GM18508 (cell line): ENCODE measurements at regions not wholly inside any gene's neighbourhood (a gene's known extent, or its start where the extent isn't known, plus 50 kb on each side); places are given as distances from the start of the nearest gene placed in this dataset.
"Not testable (repeated sequence)": the region's sequence is repeated elsewhere in the genome, so short reads cannot be mapped to it uniquely, and the experiment has no call there.

ENCODE experiments used
- ATAC-seq: cut with Tn5 transposase; IDR thresholded peaks from one replicate; pipeline ENCODE4 v1.9.1; 2021; ENCODE audit warnings: moderate number of reproducible peaks; ENCODE audit not compliant: insufficient read depth, unreplicated experiment

DNA sequence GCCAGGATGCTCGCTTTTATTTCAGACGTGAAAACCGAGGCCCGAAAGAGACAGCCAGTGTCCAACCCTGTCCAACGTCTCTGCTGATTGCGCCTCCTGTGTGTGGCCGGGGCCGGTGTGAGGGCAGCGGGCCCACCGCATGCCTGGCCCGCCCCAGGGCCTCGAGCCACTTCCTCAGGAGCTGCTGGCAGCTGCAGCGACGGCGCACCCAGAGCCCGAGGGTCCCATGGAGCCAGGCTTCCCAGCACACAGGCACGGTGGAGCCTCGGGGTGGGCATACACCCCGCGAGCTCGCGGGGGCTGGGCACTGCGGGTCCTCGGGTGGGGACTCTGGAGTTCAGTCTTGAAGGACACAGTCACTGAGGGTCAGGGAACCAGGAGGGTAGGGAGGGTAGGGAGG lies 320.5 kb upstream of the PLGLB1 start:
- ATAC-seq = not testable (repeated sequence)

DNA sequence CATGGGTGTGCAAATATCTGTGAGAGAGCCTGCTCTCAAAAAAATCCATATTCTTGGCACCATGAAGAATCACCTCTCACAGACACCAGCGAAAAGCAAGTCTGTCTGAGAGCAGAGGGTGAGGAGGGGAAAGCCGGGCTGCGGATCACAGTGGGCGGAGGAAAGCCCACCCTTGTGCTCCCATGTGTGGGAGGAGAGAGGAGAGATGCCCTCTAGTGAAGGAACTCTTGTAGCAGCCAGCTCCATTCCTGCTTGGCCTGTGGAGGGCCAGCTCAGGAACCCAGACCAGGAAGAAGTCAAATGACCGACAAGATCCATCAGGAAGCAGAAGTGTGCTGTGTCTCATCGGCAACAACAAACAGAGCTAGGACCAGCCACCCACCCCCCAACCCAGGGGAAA lies 321.7 kb upstream of the PLGLB1 start:
- not testable (repeated sequence) for ATAC-seq

DNA sequence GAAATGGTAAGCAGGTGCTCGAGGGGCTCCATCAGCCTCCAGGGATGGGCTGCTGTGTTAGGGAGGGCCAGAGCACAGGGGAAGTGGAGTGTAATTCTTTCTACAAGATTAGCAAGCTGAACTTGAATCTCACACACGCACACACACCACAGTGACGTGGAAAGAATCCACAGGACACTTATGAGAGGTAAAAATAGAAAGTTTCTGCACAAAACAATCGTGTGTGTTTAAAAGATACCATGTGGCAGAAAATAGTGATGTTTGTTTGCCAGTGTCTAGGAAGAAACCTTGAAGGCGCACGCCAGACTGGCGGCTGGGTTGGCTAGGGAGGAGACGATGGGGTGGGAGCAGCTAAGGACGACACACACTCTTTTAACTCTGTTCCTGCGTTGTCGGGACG lies 323.6 kb upstream of the PLGLB1 start:
- ATAC-seq = not testable (repeated sequence)

DNA sequence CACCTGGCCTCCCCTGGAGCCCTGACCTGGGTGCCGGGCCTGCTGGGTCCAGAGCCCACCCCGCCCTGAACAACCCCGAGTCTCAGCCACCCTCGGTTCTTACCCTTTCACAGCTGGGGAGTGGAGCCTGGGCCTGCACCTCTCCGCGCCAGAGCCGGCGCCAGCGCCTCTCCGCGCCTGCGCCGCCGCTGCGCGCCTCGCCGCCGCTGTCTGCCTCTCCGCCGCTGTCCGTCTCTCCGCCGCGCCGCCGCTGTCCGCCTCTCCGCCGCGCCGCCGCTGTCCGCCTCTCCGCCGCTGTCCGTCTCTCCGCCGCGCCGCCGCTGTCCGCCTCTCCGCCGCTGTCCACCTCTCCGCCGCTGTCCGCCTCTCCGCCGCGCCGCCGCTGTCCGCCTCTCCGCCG lies 326.9 kb upstream of the PLGLB1 start:
- not testable (repeated sequence) for ATAC-seq

DNA sequence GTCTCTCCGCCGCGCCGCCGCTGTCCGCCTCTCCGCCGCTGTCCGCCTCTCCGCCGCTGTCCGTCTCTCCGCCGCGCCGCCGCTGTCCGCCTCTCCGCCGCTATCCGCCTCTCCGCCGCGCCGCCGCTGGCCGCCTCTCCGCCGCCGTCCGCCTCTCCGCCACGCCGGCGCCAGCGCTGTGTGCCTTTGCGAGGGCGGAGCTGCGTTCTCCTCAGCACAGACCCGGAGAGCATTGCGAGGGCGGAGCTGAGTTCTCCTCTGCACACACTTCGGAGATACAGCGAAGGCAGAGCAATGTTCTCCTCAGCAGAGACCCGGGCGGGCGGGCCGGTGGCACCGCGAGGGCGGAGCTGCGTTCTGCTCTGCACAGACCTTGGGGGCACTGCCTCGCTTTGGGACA lies 327.4 kb upstream of the PLGLB1 start:
- ATAC-seq = not testable (repeated sequence)

DNA sequence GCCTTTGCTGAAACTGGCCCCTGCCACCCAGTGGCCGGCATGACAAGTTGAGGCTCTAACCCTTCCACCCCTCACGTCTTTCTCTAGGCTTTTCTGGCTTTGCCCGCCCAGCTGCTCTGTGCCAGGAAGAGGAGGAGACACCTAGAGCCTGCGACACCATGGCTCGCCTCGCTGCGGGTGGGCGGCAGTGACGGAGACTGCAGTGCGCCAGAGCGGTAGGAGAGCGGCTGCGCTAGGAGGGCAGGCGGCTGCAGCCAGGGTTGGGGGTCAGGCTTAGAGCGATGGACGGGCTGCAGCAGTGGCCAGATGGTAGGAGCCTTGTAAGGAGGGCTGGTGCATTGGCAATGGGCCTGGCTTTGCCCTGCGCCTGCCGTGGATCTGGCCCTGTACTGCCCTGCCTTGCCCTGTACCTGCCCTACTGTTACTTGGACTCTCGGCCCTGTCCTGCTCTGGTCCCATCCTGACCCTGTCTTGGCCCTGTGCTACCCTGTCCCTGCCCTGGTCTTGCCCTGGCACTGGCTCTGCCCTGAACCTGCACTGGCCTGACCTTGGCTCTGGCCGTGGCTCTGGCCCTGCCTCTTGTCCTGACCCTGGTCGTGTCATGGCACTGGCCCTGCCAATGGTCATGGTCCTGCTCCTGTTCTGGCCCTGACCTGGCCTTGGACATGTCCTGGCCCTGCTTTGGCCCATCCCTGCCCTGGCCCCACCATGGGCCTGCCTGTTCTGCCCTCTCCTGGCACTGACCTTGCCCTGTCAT lies 330.7 kb upstream of the PLGLB1 start:
- ATAC-seq = not testable (repeated sequence)

DNA sequence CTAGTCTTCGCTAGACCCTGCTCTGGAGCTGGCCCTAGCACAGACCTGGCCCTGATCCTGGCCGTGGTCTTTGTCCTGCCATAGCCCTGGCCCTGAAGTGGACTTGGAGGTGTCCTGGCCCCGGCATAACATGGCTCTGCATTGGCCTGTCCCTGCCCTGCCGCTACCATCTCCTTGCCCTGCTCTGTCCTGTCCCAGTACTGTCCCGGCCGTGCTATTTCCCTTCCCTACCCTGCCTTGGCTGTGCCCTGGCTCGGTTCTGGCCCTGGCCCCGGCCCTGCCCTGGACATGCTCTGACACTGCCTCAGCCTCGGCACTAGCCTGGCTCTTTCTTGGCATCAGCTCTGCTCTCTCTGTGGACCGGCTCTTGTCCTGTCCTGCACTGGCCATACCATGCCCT lies 331.8 kb upstream of the PLGLB1 start:
- ATAC-seq = not testable (repeated sequence)

DNA sequence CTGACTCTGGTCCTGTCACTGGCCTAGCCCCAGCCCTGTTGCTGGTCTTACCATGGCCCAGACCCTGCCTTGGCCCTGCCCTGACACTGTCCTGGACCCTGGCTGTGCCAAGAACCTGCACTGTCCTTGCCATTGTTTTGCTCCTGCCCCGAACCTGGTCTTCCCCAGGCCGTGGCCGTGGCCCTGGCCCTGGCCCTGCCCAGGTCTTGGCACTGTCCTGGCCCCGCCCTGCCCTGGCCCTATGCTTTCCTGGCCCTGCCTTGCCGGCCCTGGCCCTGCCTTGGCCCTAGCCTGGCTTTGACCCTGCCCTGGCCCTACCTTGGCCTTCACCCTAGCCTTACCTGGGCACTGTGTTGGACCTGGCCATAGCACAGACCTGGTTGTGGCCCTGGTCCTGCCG lies 332.5 kb upstream of the PLGLB1 start:
- ATAC-seq = not testable (repeated sequence)

DNA sequence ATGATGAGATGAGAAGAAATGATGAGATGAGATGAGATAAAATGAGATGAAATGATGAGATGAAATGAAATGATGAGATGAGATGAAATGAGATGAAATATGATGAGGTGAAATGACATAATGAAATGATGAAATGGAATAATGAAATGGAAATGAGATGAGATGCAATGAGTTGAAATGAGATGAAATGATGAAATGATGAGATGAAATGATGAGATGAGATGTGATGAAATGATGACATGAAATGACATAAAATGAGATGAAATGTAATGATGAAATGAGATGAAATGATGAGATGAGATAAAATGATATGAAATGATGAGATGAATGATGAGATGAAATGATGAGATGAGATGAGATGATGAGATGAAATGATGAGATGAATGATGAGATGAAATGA lies 338.6 kb upstream of the PLGLB1 start:
- not testable (repeated sequence) for ATAC-seq

DNA sequence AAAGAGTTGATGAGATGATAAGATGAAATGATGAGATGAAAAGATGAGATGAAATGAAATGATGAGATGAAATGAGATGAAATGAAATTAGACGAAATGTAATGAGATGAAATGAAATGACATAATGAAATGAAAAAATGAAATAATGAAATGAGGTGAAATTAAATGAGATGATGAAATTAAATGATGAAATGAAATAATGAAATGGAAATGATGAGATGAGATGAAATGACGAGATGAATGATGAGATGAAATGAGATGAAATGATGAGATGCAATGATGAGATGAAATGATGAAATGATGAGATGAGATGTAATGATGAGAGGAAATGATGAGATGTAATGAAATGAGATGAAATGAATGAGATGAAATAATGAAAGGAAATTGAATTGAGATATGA lies 339.3 kb upstream of the PLGLB1 start:
- ATAC-seq = not testable (repeated sequence)

DNA sequence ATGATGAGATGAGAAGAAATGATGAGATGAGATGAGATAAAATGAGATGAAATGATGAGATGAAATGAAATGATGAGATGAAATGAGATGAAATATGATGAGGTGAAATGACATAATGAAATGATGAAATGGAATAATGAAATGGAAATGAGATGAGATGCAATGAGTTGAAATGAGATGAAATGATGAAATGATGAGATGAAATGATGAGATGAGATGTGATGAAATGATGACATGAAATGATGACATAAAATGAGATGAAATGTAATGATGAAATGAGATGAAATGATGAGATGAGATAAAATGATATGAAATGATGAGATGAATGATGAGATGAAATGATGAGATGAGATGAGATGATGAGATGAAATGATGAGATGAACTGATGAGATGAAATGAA lies 340.2 kb upstream of the PLGLB1 start:
- not testable (repeated sequence) for ATAC-seq

DNA sequence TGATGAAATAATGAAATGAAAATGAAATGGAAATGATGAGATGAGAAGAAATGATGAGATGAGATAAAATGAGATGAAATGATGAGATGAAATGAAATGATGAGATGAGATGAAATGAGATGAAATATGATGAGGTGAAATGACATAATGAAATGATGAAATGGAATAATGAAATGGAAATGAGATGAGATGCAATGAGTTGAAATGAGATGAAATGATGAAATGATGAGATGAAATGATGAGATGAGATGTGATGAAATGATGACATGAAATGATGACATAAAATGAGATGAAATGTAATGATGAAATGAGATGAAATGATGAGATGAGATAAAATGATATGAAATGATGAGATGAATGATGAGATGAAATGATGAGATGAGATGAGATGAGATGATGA lies 342.7 kb upstream of the PLGLB1 start:
- not testable (repeated sequence) for ATAC-seq

DNA sequence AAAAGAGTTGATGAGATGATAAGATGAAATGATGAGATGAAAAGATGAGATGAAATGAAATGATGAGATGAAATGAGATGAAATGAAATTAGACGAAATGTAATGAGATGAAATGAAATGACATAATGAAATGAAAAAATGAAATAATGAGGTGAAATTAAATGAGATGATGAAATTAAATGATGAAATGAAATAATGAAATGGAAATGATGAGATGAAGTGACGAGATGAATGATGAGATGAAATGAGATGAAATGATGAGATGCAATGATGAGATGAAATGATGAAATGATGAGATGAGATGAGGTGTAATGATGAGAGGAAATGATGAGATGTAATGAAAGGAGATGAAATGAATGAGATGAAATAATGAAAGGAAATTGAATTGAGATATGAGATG lies 343.4 kb upstream of the PLGLB1 start:
- not testable (repeated sequence) for ATAC-seq

DNA sequence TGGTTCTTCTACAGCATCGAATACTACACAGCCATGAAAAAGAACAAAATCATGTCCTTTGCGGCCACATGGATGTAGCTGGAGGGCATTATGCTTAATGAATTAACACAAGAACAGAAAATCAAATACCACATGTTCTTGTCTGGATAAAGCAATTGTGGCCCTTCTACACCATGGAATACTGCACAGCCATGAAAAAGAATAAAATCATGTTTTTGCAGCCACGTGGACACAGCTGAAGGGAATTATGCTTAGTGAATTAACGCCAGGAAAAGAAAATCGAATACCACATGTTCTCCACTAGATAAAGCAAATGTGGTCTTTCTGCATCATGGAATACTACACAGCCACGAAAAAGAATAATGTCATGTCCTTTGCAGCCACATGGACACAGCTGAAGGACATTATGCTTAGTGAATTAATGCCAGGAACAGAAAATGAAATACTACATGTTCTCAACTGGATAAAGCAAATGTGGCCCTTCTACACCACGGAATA lies 361.8 kb upstream of the PLGLB2 start:
- ATAC-seq = not testable (repeated sequence)

DNA sequence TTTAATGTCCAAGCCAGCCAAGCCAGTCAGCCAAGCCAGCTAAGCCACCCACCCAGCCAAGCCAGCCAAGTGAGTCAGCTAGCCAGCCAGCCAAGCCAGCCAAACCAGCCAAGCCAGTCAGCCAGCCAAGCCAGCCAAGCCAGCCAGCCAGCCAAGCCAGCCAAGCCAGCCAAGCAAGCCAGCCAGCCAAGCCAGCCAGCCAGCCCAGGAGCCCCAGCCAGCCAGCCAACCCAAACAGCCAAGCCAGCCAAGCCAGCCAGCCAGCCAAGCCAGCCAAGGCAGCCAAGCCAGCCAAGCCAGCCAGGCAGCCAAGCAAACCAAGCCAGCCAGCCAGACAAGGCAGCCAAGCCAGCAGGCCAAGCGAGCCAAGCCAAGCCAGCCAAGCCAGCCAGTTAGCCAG lies 352.1 kb upstream of the PLGLB2 start:
- not testable (repeated sequence) for ATAC-seq

DNA sequence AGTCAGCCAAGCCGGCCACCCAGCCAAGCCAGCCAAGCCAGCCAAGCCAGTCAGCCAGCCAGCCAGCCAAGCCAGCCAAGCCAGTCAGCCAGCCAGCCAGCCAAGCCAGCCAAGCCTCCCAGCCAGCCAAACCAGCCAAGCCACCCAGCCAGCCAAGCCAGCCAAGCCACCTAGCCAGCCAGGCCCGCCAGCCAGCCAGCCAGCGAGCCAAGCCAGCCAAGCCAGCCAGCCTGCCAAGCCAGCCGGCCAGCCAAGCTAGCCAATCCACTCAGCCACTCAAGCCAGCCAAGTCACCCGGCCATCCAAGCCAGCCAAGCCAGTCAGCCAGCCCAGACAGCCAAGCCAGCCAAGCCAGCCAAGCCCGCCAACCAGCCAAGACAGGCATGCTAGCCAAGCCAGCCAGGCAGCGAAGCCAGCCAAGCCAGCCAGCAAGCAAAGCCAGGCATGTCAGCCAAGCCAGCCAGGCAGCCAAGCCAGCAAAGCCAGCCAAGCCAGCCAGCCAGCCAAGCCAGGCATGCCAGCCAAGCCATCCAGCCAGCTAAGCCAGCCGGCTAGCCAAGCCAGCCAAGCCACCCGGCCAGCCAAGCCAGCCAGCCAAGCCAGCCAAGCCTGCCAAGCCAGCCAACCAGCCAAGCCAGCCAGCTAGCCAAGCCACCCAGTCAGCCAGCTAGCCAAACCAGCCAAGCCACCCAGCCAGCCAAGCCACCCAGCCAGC lies 351.2 kb upstream of the PLGLB2 start:
- not testable (repeated sequence) for ATAC-seq

DNA sequence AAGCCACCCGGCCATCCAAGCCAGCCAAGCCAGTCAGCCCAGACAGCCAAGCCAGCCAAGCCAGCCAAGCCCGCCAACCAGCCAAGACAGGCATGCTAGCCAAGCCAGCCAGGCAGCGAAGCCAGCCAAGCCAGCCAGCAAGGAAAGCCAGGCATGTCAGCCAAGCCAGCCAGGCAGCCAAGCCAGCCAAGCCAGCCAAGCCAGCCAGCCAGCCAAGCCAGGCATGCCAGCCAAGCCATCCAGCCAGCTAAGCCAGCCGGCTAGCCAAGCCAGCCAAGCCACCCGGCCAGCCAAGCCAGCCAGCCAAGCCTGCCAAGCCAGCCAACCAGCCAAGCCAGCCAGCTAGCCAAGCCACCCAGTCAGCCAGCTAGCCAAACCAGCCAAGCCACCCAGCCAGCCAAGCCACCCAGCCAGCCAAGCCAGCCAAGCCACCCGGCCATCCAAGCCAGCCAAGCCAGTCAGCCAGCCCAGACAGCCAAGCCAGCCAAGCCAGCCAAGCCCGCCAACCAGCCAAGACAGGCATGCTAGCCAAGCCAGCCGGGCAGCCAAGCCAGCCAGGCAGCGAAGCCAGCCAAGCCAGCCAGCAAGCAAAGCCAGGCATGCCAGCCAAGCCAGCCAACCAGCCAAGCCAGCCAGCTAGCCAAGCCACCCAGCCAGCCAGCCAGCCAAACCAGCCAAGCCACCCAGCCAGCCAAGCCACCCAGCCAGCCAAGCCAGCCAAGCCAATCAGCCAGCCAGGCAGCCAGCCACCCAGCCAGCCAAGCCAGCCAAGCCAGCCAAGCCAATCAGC lies 350.4 kb upstream of the PLGLB2 start:
- ATAC-seq = not testable (repeated sequence)

DNA sequence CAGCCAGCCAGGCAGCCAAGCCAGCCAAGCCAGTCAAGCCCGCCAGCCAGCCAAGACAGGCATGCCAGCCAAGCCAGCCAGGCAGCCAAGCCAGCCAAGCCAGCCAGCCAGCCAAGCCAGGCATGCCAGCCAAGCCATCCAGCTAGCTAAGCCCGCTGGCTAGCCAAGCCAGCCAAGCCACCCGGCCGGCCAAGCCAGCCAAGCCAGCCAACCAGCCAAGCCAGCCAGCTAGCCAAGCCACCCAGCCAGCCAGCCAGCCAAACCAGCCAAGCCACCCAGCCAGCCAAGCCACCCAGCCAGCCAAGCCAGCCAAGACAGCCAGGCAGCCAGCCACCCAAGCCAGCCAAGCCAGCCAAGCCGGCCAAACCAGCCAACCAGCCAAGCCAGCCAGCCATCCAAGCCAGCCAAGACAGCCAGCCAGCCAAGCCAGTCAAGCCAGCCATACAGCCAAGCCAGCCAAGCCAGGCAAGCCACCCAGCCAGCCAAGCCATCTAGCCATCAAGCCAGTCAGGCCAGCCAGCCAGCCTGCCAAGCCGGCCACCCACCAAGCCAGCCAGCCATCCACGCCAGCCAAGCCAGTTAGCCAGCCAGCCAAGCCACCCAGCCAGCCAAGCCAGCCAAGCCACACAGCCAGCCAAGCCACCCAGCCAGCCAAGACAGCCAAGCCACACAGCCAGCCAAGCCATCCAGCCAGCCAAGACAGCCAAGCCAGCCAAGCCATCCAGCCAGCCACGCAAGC lies 349.2 kb upstream of the PLGLB2 start:
- not testable (repeated sequence) for ATAC-seq

DNA sequence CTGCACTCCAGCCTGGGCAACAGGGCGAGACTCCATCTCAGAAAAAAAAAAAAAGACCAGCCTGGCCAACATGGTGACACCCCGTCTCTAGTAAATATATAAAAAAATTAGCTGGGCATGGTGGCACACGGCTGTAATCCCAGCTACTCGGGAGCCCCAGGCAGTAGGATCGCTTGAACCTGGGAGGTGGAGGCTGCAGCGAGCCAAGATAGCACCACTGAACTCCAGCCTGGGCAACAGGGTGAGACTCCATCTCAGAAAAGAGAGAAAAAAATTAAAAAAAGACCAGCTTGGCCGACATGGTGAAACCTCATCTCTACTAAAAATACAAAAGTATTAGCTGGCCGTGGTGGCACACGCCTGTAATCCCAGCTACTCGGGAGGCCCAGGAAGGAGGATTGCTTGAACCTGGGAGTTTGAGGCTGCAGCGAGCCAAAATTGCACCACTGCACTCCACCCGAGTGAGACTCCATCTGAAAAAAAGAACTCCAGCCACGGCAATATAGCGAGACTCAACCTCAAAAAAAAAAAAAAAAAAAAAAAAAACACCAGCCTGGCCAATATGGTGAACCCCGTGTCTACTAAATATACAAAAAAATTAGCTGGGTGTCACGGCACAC lies 346.1 kb upstream of the PLGLB2 start:
- ATAC-seq = no peak

DNA sequence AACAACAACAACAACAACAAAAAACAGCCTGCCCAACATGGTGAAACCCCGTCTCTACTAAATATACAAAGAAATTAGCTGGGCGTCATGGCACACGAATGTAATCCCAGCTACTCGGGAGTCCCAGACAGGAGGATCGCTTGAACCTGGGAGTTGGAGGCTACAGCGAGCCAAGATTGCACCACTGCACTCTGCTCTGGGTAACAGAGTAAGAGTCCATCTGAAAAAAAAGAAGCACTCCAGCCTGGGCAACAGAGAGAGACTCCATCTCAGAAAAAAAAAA lies 344.1 kb upstream of the PLGLB2 start:
- ATAC-seq = no peak
